ENCODE measurements at regions not wholly inside any gene's neighbourhood (a gene's known extent, or its start where the extent isn't known, plus 50 kb on each side); places are given as distances from the start of the nearest gene placed in this dataset.

GRCh38 chr2:180222644-180223043 lies 215.5 kb upstream of the CWC22 start:
- Mint-ChIP-seq H3K4me1 (no peaks in the 10 kb centered on the region), H3K36me3 (no peaks in the 10 kb centered on the region), H3K27me3 (ENCODE audit: low read depth in 3 of 3) (peaks cover 0 to 2% (median 0%) of the 10 kb centered on the region in 3 donors), H3K9me3 (peaks cover 1 to 6% (median 2%) of the 10 kb centered on the region in 6 donors), H3K27ac (no peak overlapping the region), H3K4me3 (no peak overlapping the region)
- DNase-seq, result no peak

- DNase-seq, result no peak
- Mint-ChIP-seq H3K9me3 (peaks cover 1 to 12% (median 7%) of the 10 kb centered on the region in 6 donors), H3K36me3 (no peaks in the 10 kb centered on the region)
These were observed 212.4 kb upstream of the CWC22 start for GRCh38 chr2:180219491-180219890.

GRCh38 chr2:180208841-180209240 lies 201.7 kb upstream of the CWC22 start:
- peaks cover 1 to 8% (median 2%) of the 10 kb centered on the region in 3 donors for H3K27me3 Mint-ChIP-seq (ENCODE audit: low read depth in 3 of 3)

More at GRCh38 chr2:180219491-180219890, 212.4 kb upstream of the CWC22 start:
- Mint-ChIP-seq H3K4me3 (no peak overlapping the region), H3K27me3 (ENCODE audit: low read depth in 3 of 3) (peaks cover 2 to 7% (median 4%) of the 10 kb centered on the region in 3 donors), H3K4me1 (no peaks in the 10 kb centered on the region), H3K27ac (no peak overlapping the region)

GRCh38 chr2:180205621-180206235 lies 198.6 kb upstream of the CWC22 start:
- Mint-ChIP-seq H3K9me3 (peaks cover 0 to 4% (median 0%) of the 10 kb centered on the region in 6 donors), H3K27ac (no peak overlapping the region), H3K4me1 (no peaks in the 10 kb centered on the region), H3K36me3 (no peaks in the 10 kb centered on the region), H3K4me3 (no peak overlapping the region), H3K27me3 (ENCODE audit: low read depth in 3 of 3) (peaks cover 0 to 9% (median 2%) of the 10 kb centered on the region in 3 donors)
- DNase-seq, result no peak

More at GRCh38 chr2:180208841-180209240, 201.7 kb upstream of the CWC22 start:
- DNase-seq, result no peak
- Mint-ChIP-seq H3K4me3 (no peak overlapping the region), H3K9me3 (peaks cover 0 to 8% (median 0%) of the 10 kb centered on the region in 6 donors), H3K27ac (no peak overlapping the region), H3K4me1 (no peaks in the 10 kb centered on the region), H3K36me3 (no peaks in the 10 kb centered on the region)

- peaks cover 0 to 4% (median 0%) of the 10 kb centered on the region in 6 donors for H3K9me3 Mint-ChIP-seq
- peaks cover 0 to 7% (median 2%) of the 10 kb centered on the region in 3 donors for H3K27me3 Mint-ChIP-seq (ENCODE audit: low read depth in 3 of 3)
- no peaks in the 10 kb centered on the region for H3K4me1 Mint-ChIP-seq
- H3K27ac Mint-ChIP-seq, result no peak overlapping the region
- H3K4me3 Mint-ChIP-seq, result no peak overlapping the region
- DNase-seq, result no peak
- no peaks in the 10 kb centered on the region for H3K36me3 Mint-ChIP-seq
These were observed 196.9 kb upstream of the CWC22 start for GRCh38 chr2:180203972-180204371.

GRCh38 chr2:180202467-180202951 lies 195.4 kb upstream of the CWC22 start:
- Mint-ChIP-seq H3K36me3 (no peaks in the 10 kb centered on the region), H3K27me3 (ENCODE audit: low read depth in 3 of 3) (peaks cover 0 to 2% (median 2%) of the 10 kb centered on the region in 3 donors), H3K4me1 (no peaks in the 10 kb centered on the region), H3K4me3 (no peak overlapping the region), H3K9me3 (peaks cover 0 to 4% (median 0%) of the 10 kb centered on the region in 6 donors), H3K27ac (no peak overlapping the region)
- DNase-seq, result no peak

- Mint-ChIP-seq H3K36me3 (no peaks in the 10 kb centered on the region), H3K4me1 (no peaks in the 10 kb centered on the region), H3K27me3 (ENCODE audit: low read depth in 3 of 3) (no peaks in the 10 kb centered on the region), H3K27ac (no peak overlapping the region), H3K9me3 (peaks cover 0 to 4% (median 0%) of the 10 kb centered on the region in 6 donors), H3K4me3 (no peak overlapping the region)
- no peak for DNase-seq
These were observed 189.4 kb upstream of the CWC22 start for GRCh38 chr2:180196419-180196977.

GRCh38 chr2:180195847-180196246 lies 188.8 kb upstream of the CWC22 start:
- H3K36me3 Mint-ChIP-seq, result no peaks in the 10 kb centered on the region

GRCh38 chr2:180191432-180192124 lies 184.5 kb upstream of the CWC22 start:
- no peak overlapping the region for H3K4me3 Mint-ChIP-seq
- peaks cover 0 to 2% (median 0%) of the 10 kb centered on the region in 6 donors for H3K9me3 Mint-ChIP-seq

More at GRCh38 chr2:180195847-180196246, 188.8 kb upstream of the CWC22 start:
- no peaks in the 10 kb centered on the region for H3K27me3 Mint-ChIP-seq (ENCODE audit: low read depth in 3 of 3)
- no peak overlapping the region for H3K27ac Mint-ChIP-seq
- H3K9me3 Mint-ChIP-seq, result peaks cover 0 to 4% (median 0%) of the 10 kb centered on the region in 6 donors
- DNase-seq, result no peak
- no peak overlapping the region for H3K4me3 Mint-ChIP-seq
- no peaks in the 10 kb centered on the region for H3K4me1 Mint-ChIP-seq

GRCh38 chr2:180190851-180191250 lies 183.8 kb upstream of the CWC22 start:
- DNase-seq, result no peak
- Mint-ChIP-seq H3K36me3 (no peaks in the 10 kb centered on the region), H3K4me3 (no peak overlapping the region), H3K9me3 (peaks cover 0 to 2% (median 0%) of the 10 kb centered on the region in 6 donors), H3K27me3 (ENCODE audit: low read depth in 3 of 3) (no peaks in the 10 kb centered on the region), H3K27ac (no peak overlapping the region), H3K4me1 (no peaks in the 10 kb centered on the region)

More at GRCh38 chr2:180191432-180192124, 184.5 kb upstream of the CWC22 start:
- Mint-ChIP-seq H3K36me3 (no peaks in the 10 kb centered on the region), H3K27ac (no peak overlapping the region), H3K4me1 (no peaks in the 10 kb centered on the region), H3K27me3 (ENCODE audit: low read depth in 3 of 3) (no peaks in the 10 kb centered on the region)
- DNase-seq, result no peak

GRCh38 chr2:180187611-180188010 lies 180.5 kb upstream of the CWC22 start:
- no peak for DNase-seq
- Mint-ChIP-seq H3K27me3 (ENCODE audit: low read depth in 3 of 3) (peaks cover 0 to 3% (median 0%) of the 10 kb centered on the region in 3 donors), H3K36me3 (no peaks in the 10 kb centered on the region), H3K4me3 (no peak overlapping the region), H3K9me3 (peaks cover 0 to 2% (median 0%) of the 10 kb centered on the region in 6 donors), H3K4me1 (no peaks in the 10 kb centered on the region), H3K27ac (no peak overlapping the region)

GRCh38 chr2:180184506-180184905 lies 177.4 kb upstream of the CWC22 start:
- Mint-ChIP-seq H3K27ac (no peak overlapping the region), H3K36me3 (no peaks in the 10 kb centered on the region), H3K4me3 (no peak overlapping the region), H3K27me3 (ENCODE audit: low read depth in 3 of 3) (peaks cover 0 to 3% (median 0%) of the 10 kb centered on the region in 3 donors), H3K9me3 (peaks cover 0 to 2% (median 0%) of the 10 kb centered on the region in 6 donors), H3K4me1 (no peaks in the 10 kb centered on the region)
- no peak for DNase-seq

GRCh38 chr2:180180511-180180910 lies 173.4 kb upstream of the CWC22 start:
- H3K4me3 Mint-ChIP-seq, result no peak overlapping the region
- H3K27me3 Mint-ChIP-seq (ENCODE audit: low read depth in 3 of 3), result peaks cover 0 to 3% (median 0%) of the 10 kb centered on the region in 3 donors
- no peak for DNase-seq
- H3K27ac Mint-ChIP-seq, result no peak overlapping the region
- no peaks in the 10 kb centered on the region for H3K36me3 Mint-ChIP-seq
- no peaks in the 10 kb centered on the region for H3K4me1 Mint-ChIP-seq
- no peaks in the 10 kb centered on the region for H3K9me3 Mint-ChIP-seq

GRCh38 chr2:180177534-180177933 lies 170.4 kb upstream of the CWC22 start:
- H3K27me3 Mint-ChIP-seq (ENCODE audit: low read depth in 3 of 3), result no peaks in the 10 kb centered on the region
- no peak overlapping the region for H3K4me3 Mint-ChIP-seq
- no peaks in the 10 kb centered on the region for H3K4me1 Mint-ChIP-seq
- H3K36me3 Mint-ChIP-seq, result no peaks in the 10 kb centered on the region
- no peak overlapping the region for H3K27ac Mint-ChIP-seq
- H3K9me3 Mint-ChIP-seq, result no peaks in the 10 kb centered on the region
- DNase-seq, result no peak
